ENCODE measurements at regions not wholly inside any gene's neighbourhood (a gene's known extent, or its start where the extent isn't known, plus 50 kb on each side); places are given as distances from the start of the nearest gene placed in this dataset.

- Histone ChIP-seq H3K27me3 (ENCODE audit: low read length) (no peaks in the 10 kb centered on the region), H3K36me3 (ENCODE audit: low read length) (no peaks in the 10 kb centered on the region), H3K4me2 (ENCODE audit: low read depth, low read length, poor library complexity, severe bottlenecking) (no peak overlapping the region), H3K9ac (ENCODE audit: low read length) (no peak overlapping the region), H3K4me3 (ENCODE audit: insufficient read depth, low read length, poor library complexity, severe bottlenecking) (no peak overlapping the region), H4K20me1 (ENCODE audit: low read depth, low read length) (no peaks in the 10 kb centered on the region), H3F3A (ENCODE audit: insufficient read depth) (no peaks in the 10 kb centered on the region), H3K27ac (ENCODE audit: low read depth, low read length) (no peak overlapping the region), H3K9me3 (ENCODE audit: insufficient read depth, low read length) (no peaks in the 10 kb centered on the region), H3K9me2 (replicated peaks; ENCODE audit: insufficient read depth, low read length) (no peaks in the 10 kb centered on the region), H3K79me2 (ENCODE audit: insufficient read depth, low read length) (no peaks in the 10 kb centered on the region), H2AFZ (ENCODE audit: low read depth, low read length, severe bottlenecking) (no peak overlapping the region)
- TF ChIP-seq CTCF (IDR thresholded peaks at IDR 0.05; ENCODE audit: insufficient read depth, low read length, poor library complexity, severe bottlenecking) (no peak), EZH2phosphoT487 (conservative IDR thresholded peaks at IDR 0.05; ENCODE audit: low read length) (no peak)
These were observed 88.3 kb downstream of the CD24 start for GRCh38 chr6:106886081-106886843.

- no peak for TF ChIP-seq CTCF (IDR thresholded peaks at IDR 0.05; ENCODE audit: insufficient read depth, low read length, poor library complexity, severe bottlenecking)
- TF ChIP-seq EZH2phosphoT487 (conservative IDR thresholded peaks at IDR 0.05; ENCODE audit: low read length) = no peak
- H3K4me3 ChIP-seq (ENCODE audit: insufficient read depth, low read length, poor library complexity, severe bottlenecking) = no peak overlapping the region
- H3K9me2 ChIP-seq (replicated peaks; ENCODE audit: insufficient read depth, low read length) = no peaks in the 10 kb centered on the region
- H3K27ac ChIP-seq (ENCODE audit: low read depth, low read length) = no peak overlapping the region
- H3K36me3 ChIP-seq (ENCODE audit: low read length) = no peaks in the 10 kb centered on the region
- H4K20me1 ChIP-seq (ENCODE audit: low read depth, low read length) = no peaks in the 10 kb centered on the region
- no peaks in the 10 kb centered on the region for H3K27me3 ChIP-seq (ENCODE audit: low read length)
- no peaks in the 10 kb centered on the region for H3K9me3 ChIP-seq (ENCODE audit: insufficient read depth, low read length)
- no peak overlapping the region for H2AFZ ChIP-seq (ENCODE audit: low read depth, low read length, severe bottlenecking)
- no peak overlapping the region for H3K4me2 ChIP-seq (ENCODE audit: low read depth, low read length, poor library complexity, severe bottlenecking)
- no peak overlapping the region for H3K9ac ChIP-seq (ENCODE audit: low read length)
- no peaks in the 10 kb centered on the region for H3F3A ChIP-seq (ENCODE audit: insufficient read depth)
- H3K79me2 ChIP-seq (ENCODE audit: insufficient read depth, low read length) = no peaks in the 10 kb centered on the region
These were observed 88.8 kb downstream of the CD24 start for GRCh38 chr6:106885679-106886078.

GRCh38 chr6:106884576-106884975, 90.0 kb downstream of the CD24 start:
- Histone ChIP-seq H3F3A (ENCODE audit: insufficient read depth) (no peaks in the 10 kb centered on the region), H3K36me3 (ENCODE audit: low read length) (no peaks in the 10 kb centered on the region), H4K20me1 (ENCODE audit: low read depth, low read length) (no peaks in the 10 kb centered on the region), H3K27ac (ENCODE audit: low read depth, low read length) (no peak overlapping the region), H3K27me3 (ENCODE audit: low read length) (no peaks in the 10 kb centered on the region), H3K9me3 (ENCODE audit: insufficient read depth, low read length) (no peaks in the 10 kb centered on the region), H3K9ac (ENCODE audit: low read length) (no peak overlapping the region), H3K4me3 (ENCODE audit: insufficient read depth, low read length, poor library complexity, severe bottlenecking) (no peak overlapping the region), H3K9me2 (replicated peaks; ENCODE audit: insufficient read depth, low read length) (no peaks in the 10 kb centered on the region), H2AFZ (ENCODE audit: low read depth, low read length, severe bottlenecking) (no peak overlapping the region), H3K79me2 (ENCODE audit: insufficient read depth, low read length) (no peaks in the 10 kb centered on the region), H3K4me2 (ENCODE audit: low read depth, low read length, poor library complexity, severe bottlenecking) (no peak overlapping the region)
- TF ChIP-seq CTCF (IDR thresholded peaks at IDR 0.05; ENCODE audit: insufficient read depth, low read length, poor library complexity, severe bottlenecking) (no peak), EZH2phosphoT487 (conservative IDR thresholded peaks at IDR 0.05; ENCODE audit: low read length) (no peak)

Measured in SU-DHL-6 (cell line).